HAP-1 (cell line): ENCODE measurements at regions not wholly inside any gene's neighbourhood (a gene's known extent, or its start where the extent isn't known, plus 50 kb on each side); places are given as distances from the start of the nearest gene placed in this dataset.

Source experiments
- DNase-seq, 2 experiments: peaks; one replicate each; pipeline ENCODE4 v3.0.0-alpha.2; 2016 to 2020; ENCODE audit warnings: low spot score in 2 of 2
- H3K27me3 ChIP-seq: fragments of 250-450 bp; sonication (Bioruptor Pico); 2 replicates; pipeline ENCODE4 v1.5.1; 2020; ENCODE audit warnings: low read depth, mild to moderate bottlenecking, moderate library complexity
- H3K36me3 ChIP-seq: fragments of 250-450 bp; sonication (Bioruptor Pico); replicated peaks from 2 replicates; pipeline ENCODE4 v1.5.1; 2020; ENCODE audit warnings: mild to moderate bottlenecking
- H3K4me1 ChIP-seq: fragments of 250-450 bp; sonication (Bioruptor Pico); 2 replicates; pipeline ENCODE4 v1.5.1; 2020; ENCODE audit warnings: mild to moderate bottlenecking
- H3K4me3 ChIP-seq: fragments of 250-450 bp; sonication (Bioruptor Pico); 2 replicates; pipeline ENCODE4 v1.5.1; 2020; ENCODE audit warnings: mild to moderate bottlenecking, moderate library complexity
- H3K9me3 ChIP-seq: fragments of 250-450 bp; sonication (Bioruptor Pico); 2 replicates; pipeline ENCODE4 v1.5.1; 2020; ENCODE audit warnings: mild to moderate bottlenecking, moderate library complexity
- in situ Hi-C: fragments of 300-500 bp; cut with MboI; formaldehyde crosslinking; loops from 3 replicates; pipeline ENCODE4 v1.14.3; 2020; ENCODE audit warnings: low sequenced_read_pairs, inconsistent platforms, mixed read lengths

DNA sequence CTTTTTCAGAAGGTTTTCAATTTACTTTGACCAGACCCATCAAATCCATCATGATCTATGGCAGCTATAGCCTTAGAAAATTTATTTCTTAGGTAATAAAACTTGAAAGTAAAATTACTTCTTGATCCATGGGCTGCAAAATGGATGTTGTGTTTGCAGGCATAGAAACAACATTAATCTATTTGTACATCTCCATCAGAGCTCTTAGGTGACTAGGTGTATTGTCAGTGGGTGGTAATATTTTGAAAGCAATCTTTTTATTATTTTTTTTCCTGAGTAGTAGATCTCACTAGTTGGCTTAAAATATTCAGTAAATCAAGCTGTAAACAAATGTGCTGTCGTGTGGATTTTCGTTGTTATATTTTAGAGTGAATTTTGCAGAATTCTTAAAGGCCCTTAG is 710.0 kb downstream of the SLITRK6 start:
- in situ Hi-C loops: no loop called here
- Histone ChIP-seq H3K9me3 (no peaks in the 10 kb centered on the region), H3K27me3 (no peaks in the 10 kb centered on the region), H3K4me3 (no peak overlapping the region), H3K4me1 (no peaks in the 10 kb centered on the region), H3K36me3 (no peaks in the 10 kb centered on the region)
- no peak for DNase-seq

- H3K9me3 ChIP-seq: no peaks in the 10 kb centered on the region
- in situ Hi-C loops: no loop called here
- no peak overlapping the region for H3K4me3 ChIP-seq
- H3K4me1 ChIP-seq: no peaks in the 10 kb centered on the region
- no peaks in the 10 kb centered on the region for H3K27me3 ChIP-seq
- H3K36me3 ChIP-seq: no peaks in the 10 kb centered on the region
- no peak for DNase-seq
These were observed 718.5 kb downstream of the SLITRK6 start for GRCh38 chr13:85080691-85081090.

GRCh38 chr13:85076343-85076742 is 722.9 kb downstream of the SLITRK6 start:
- no peak for DNase-seq
- Histone ChIP-seq H3K27me3 (no peaks in the 10 kb centered on the region), H3K4me1 (no peaks in the 10 kb centered on the region), H3K9me3 (no peaks in the 10 kb centered on the region), H3K36me3 (no peaks in the 10 kb centered on the region), H3K4me3 (no peak overlapping the region)
- in situ Hi-C loops: no loop called here

GRCh38 chr13:85074543-85075313 is 724.5 kb downstream of the SLITRK6 start:
- no peaks in the 10 kb centered on the region for H3K9me3 ChIP-seq
- no peaks in the 10 kb centered on the region for H3K27me3 ChIP-seq
- no peak for DNase-seq
- in situ Hi-C loops: no loop called here
- H3K4me1 ChIP-seq: no peaks in the 10 kb centered on the region
- no peak overlapping the region for H3K4me3 ChIP-seq
- no peaks in the 10 kb centered on the region for H3K36me3 ChIP-seq

DNA sequence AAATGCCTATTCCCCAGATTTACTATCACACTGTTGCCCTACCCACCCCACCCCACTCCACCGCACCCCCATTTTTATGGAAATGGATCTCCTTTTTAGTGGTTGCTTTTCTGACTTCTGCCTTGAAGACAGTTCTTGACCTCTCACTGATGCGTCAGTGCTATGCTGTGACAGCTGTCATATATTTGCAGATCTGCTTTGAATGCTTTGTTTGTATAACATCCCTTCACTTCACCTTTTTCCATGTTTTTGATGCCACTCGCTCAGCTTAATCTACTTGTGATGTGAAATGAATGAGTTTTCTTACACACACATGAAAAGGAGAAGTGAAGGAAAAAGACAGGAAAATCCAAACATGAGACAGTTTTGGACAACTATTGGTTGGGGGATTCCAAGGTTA is 731.0 kb downstream of the SLITRK6 start:
- DNase-seq: no peak
- Histone ChIP-seq H3K9me3 (no peaks in the 10 kb centered on the region), H3K27me3 (no peaks in the 10 kb centered on the region), H3K36me3 (no peaks in the 10 kb centered on the region), H3K4me3 (no peak overlapping the region), H3K4me1 (no peaks in the 10 kb centered on the region)
- in situ Hi-C loops: no loop called here

DNA sequence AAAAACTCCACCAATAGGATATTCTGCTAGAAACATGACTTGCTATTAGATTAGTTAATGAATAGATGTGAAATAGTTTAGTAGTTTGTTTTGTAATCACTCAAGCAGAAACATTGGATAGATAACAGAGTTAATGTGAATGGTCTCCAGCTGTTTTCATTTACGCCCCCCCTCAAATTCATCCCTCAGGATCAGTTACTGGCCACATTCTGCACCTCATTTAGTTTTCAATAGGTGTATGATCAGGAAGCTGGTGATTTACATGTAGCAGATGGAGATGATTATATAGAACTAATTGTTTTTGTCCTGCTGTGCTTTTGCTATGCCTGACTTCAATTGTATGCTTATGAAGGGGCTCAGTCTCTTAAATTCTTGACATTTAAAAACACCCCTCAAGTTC is 759.0 kb downstream of the SLITRK6 start:
- in situ Hi-C loops: no loop called here
- H3K36me3 ChIP-seq: no peaks in the 10 kb centered on the region
- H3K27me3 ChIP-seq: no peaks in the 10 kb centered on the region
- no peak overlapping the region for H3K4me3 ChIP-seq
- DNase-seq: no peak
- H3K4me1 ChIP-seq: no peaks in the 10 kb centered on the region
- no peaks in the 10 kb centered on the region for H3K9me3 ChIP-seq

DNA sequence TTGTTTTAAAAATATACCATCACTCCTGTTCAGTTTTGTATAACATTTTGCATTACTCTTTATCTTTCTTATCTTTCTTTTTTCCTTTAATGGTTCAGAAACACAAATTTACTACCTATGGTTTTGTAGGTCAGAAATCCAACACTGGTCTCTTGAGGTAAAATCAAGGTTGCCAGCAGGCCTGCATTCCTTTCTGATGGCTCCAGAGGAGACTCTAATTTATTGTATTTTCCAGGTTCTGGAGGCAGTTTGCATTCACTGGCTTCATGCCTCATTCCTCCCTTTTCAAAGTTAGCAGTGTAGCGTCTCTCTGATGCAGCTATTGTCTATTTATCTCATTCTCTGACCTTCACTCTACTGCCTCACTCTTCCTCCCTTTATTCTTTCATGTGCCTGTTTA is 767.4 kb downstream of the SLITRK6 start:
- Histone ChIP-seq H3K4me1 (no peaks in the 10 kb centered on the region), H3K4me3 (no peak overlapping the region), H3K9me3 (peaks cover 2% of the 10 kb centered on the region), H3K27me3 (no peaks in the 10 kb centered on the region), H3K36me3 (no peaks in the 10 kb centered on the region)
- no peak for DNase-seq
- in situ Hi-C loops: no loop called here

GRCh38 chr13:85028035-85028434 is 771.2 kb downstream of the SLITRK6 start:
- Histone ChIP-seq H3K9me3 (peaks cover 2% of the 10 kb centered on the region), H3K27me3 (no peaks in the 10 kb centered on the region), H3K4me3 (no peak overlapping the region), H3K36me3 (no peaks in the 10 kb centered on the region), H3K4me1 (no peaks in the 10 kb centered on the region)
- no peak for DNase-seq
- in situ Hi-C loops: no loop called here

- Histone ChIP-seq H3K4me1 (no peaks in the 10 kb centered on the region), H3K4me3 (no peak overlapping the region), H3K36me3 (no peaks in the 10 kb centered on the region), H3K9me3 (no peaks in the 10 kb centered on the region), H3K27me3 (no peaks in the 10 kb centered on the region)
- in situ Hi-C loops: no loop called here
- peak in 1 of 2 experiments; percentile 20 for DNase-seq
These were observed 780.1 kb downstream of the SLITRK6 start for GRCh38 chr13:85019121-85019520.

DNA sequence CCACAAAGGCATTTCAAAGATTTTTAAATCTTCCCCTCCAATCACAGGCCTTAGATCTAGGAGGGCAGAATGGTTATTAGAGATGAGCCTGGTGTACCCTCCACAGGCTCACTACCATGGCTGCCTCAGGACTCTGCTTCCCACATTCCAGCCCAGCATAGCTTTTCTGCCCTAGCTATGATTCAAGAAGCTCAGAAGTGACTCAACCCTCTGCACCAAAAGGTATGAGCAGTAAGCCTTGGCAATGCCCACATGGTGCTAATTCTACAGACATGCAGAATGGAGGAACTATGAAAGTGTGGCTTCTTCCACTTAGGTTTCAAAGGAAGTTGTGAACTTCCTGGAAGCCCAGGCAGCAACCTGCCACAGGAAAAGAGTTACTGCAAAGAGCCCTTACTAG is 786.2 kb downstream of the SLITRK6 start:
- no peaks in the 10 kb centered on the region for H3K4me1 ChIP-seq
- no peaks in the 10 kb centered on the region for H3K36me3 ChIP-seq
- no peak overlapping the region for H3K4me3 ChIP-seq
- DNase-seq: no peak
- in situ Hi-C loops: no loop called here
- no peaks in the 10 kb centered on the region for H3K27me3 ChIP-seq
- H3K9me3 ChIP-seq: no peaks in the 10 kb centered on the region

DNA sequence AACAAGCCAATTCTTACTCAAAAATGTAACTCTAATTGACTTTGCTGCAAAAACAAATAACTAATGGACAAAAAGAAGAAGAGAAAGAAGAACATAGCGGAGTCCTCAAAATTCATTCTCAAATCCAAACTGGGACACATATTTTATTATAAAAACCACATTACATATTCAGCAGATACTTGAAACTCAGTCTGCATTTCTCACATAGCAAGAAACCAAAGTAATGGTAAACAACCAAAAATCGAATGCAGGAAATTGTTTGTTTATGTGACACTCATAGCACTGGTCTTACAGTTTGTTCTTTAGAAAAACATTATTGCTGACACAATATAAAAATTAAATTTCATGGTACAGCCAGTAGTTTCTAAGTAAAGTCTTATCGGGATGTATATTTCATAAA is 789.8 kb downstream of the SLITRK6 start:
- Histone ChIP-seq H3K4me3 (no peak overlapping the region), H3K36me3 (no peaks in the 10 kb centered on the region), H3K27me3 (no peaks in the 10 kb centered on the region), H3K4me1 (no peaks in the 10 kb centered on the region), H3K9me3 (no peaks in the 10 kb centered on the region)
- no peak for DNase-seq
- in situ Hi-C loops: no loop called here

DNA sequence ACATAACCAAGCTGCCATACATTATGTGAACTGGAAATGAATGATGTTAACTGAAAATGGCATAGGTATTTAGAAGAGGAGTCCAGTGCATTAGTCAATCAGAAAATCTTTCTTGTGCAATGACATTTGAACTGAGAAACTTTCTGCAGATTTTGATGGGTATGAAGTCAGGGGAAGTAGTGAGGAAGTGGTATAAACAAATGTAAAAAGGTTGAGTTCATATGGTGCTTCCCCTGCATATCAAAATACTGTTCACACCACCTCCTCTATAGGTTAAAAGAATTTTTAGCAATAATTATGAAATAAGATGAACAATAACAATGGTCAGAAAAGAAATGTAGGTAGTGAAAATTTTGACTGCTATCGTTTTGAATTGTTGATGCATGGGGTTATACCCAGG is 800.0 kb downstream of the SLITRK6 start:
- in situ Hi-C loops: no loop called here
- Histone ChIP-seq H3K4me3 (no peak overlapping the region), H3K36me3 (no peaks in the 10 kb centered on the region), H3K27me3 (no peaks in the 10 kb centered on the region), H3K9me3 (no peaks in the 10 kb centered on the region), H3K4me1 (no peaks in the 10 kb centered on the region)
- DNase-seq: no peak

DNA sequence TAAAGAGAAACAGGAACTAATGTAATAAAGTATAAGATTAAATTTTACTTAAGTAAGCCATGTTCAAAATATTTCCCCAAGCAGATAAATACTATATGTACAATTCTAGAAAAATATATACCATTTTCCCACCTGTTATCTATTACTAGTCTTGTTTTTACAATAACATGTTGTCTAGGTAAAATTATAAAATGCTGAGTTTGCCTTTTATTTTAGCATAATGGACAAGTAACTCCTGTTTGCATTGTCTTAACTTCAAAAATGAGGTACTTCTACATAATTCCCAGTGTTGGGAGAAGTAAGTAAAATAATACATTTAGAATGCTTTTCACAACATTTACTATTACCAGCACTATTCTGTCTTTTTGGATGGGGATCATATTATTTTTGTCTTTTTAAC is 800.5 kb downstream of the SLITRK6 start:
- H3K4me3 ChIP-seq: no peak overlapping the region
- H3K36me3 ChIP-seq: no peaks in the 10 kb centered on the region
- no peaks in the 10 kb centered on the region for H3K9me3 ChIP-seq
- no peaks in the 10 kb centered on the region for H3K4me1 ChIP-seq
- DNase-seq: no peak
- H3K27me3 ChIP-seq: no peaks in the 10 kb centered on the region
- in situ Hi-C loops: no loop called here

DNA sequence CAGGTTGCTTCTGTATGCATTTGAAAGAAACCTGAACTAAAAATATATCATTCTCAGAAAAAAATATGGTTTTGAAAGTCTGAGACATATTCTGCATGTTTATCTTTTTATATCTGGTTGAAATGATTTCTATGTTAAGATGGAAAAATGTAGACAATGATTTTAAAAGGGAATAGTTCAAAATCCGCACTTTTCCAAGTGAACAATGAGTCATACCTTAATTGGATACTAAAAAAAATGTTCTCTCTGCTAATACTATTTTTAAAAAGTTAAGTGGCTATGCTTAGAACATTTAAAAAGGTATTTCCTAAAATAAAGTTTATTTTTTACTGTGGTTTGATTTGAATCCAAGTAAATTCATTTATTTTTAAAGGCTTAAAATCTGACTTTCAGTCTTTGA is 801.4 kb downstream of the SLITRK6 start:
- no peak overlapping the region for H3K4me3 ChIP-seq
- H3K4me1 ChIP-seq: no peaks in the 10 kb centered on the region
- in situ Hi-C loops: no loop called here
- no peaks in the 10 kb centered on the region for H3K27me3 ChIP-seq
- H3K9me3 ChIP-seq: no peaks in the 10 kb centered on the region
- H3K36me3 ChIP-seq: no peaks in the 10 kb centered on the region
- DNase-seq: no peak

- H3K9me3 ChIP-seq: no peaks in the 10 kb centered on the region
- H3K27me3 ChIP-seq: no peaks in the 10 kb centered on the region
- no peak for DNase-seq
- H3K36me3 ChIP-seq: no peaks in the 10 kb centered on the region
- in situ Hi-C loops: no loop called here
- no peak overlapping the region for H3K4me3 ChIP-seq
- H3K4me1 ChIP-seq: no peaks in the 10 kb centered on the region
These were observed 804.6 kb downstream of the SLITRK6 start for GRCh38 chr13:84994582-84994981.
